Trophoblast cell (in vitro differentiated cells and primary cell): ENCODE measurements at regions not wholly inside any gene's neighbourhood (a gene's known extent, or its start where the extent isn't known, plus 50 kb on each side); places are given as distances from the start of the nearest gene placed in this dataset.

Experiments used
- DNase-seq, 2 donors: peaks; one replicate each; pipeline ENCODE4 v3.0.0-alpha.2; 2016
- H2AFZ ChIP-seq: 2 replicates; pipeline ENCODE4 v1.6.1; 2013; ENCODE audit warnings: low read length, moderate library complexity, mild to moderate bottlenecking; ENCODE audit not compliant: insufficient read depth, poor library complexity
- H2AK5ac ChIP-seq: 2 replicates; pipeline ENCODE4 v1.6.1; 2013; ENCODE audit warnings: mild to moderate bottlenecking, low read length
- H2BK120ac ChIP-seq: 2 replicates; pipeline ENCODE4 v1.6.1; 2013; ENCODE audit warnings: low read length, mild to moderate bottlenecking, moderate library complexity; ENCODE audit not compliant: insufficient read depth, poor library complexity
- H2BK12ac ChIP-seq: 2 replicates; pipeline ENCODE4 v1.6.1; 2013; ENCODE audit warnings: mild to moderate bottlenecking, low read length, moderate library complexity
- H2BK5ac ChIP-seq: 2 replicates; pipeline ENCODE4 v1.6.1; 2013; ENCODE audit warnings: low read length, low read depth, moderate library complexity, mild to moderate bottlenecking; ENCODE audit not compliant: poor library complexity
- H3K14ac ChIP-seq: 2 replicates; pipeline ENCODE4 v1.6.1; 2013; ENCODE audit warnings: mild to moderate bottlenecking, low read length
- H3K18ac ChIP-seq: 2 replicates; pipeline ENCODE4 v1.6.1; 2013; ENCODE audit warnings: mild to moderate bottlenecking, low read length
- H3K23ac ChIP-seq: 2 replicates; pipeline ENCODE4 v1.6.1; 2013; ENCODE audit warnings: low read length
- H3K27ac ChIP-seq: 2 replicates; pipeline ENCODE4 v1.5.1; 2013; ENCODE audit warnings: low read depth, mild to moderate bottlenecking, inconsistent platforms, low read length, moderate library complexity
- H3K27me3 ChIP-seq: 2 replicates; pipeline ENCODE4 v1.6.1; 2013; ENCODE audit warnings: inconsistent platforms, mild to moderate bottlenecking, low read length, moderate library complexity; ENCODE audit not compliant: insufficient read depth
- H3K36me3 ChIP-seq, 2 experiments: 1 replicate in 1 of 2; 2 replicates in 1 of 2; pipeline ENCODE4 v1.6.1; 2013; ENCODE audit warnings: low read length in 2 of 2, mild to moderate bottlenecking in 2 of 2, moderate library complexity in 1 of 2; ENCODE audit not compliant: insufficient read depth in 2 of 2, control insufficient read depth in 1 of 2
- H3K4ac ChIP-seq: 2 replicates; pipeline ENCODE4 v1.6.1; 2013; ENCODE audit warnings: low read depth, mild to moderate bottlenecking, low read length, moderate library complexity
- H3K4me1 ChIP-seq, 2 experiments: 1 replicate in 1 of 2; 2 replicates in 1 of 2; pipeline ENCODE4 v1.6.1; 2013; ENCODE audit warnings: low read length in 2 of 2, mild to moderate bottlenecking in 2 of 2, moderate library complexity in 1 of 2; ENCODE audit not compliant: insufficient read depth in 2 of 2, control insufficient read depth in 1 of 2
- H3K4me2 ChIP-seq: 2 replicates; pipeline ENCODE4 v1.6.1; 2013; ENCODE audit warnings: inconsistent platforms, mild to moderate bottlenecking, low read length, moderate library complexity
- H3K4me3 ChIP-seq: 2 replicates; pipeline ENCODE4 v1.5.1; 2013; ENCODE audit warnings: mild to moderate bottlenecking, low read depth, low read length, inconsistent platforms
- H3K79me1 ChIP-seq: one replicate; pipeline ENCODE4 v1.6.1; 2013; ENCODE audit warnings: low read length
- H3K79me2 ChIP-seq: 2 replicates; pipeline ENCODE4 v1.6.1; 2013; ENCODE audit warnings: low read length, mild to moderate bottlenecking; ENCODE audit not compliant: control insufficient read depth, insufficient read depth, poor library complexity
- H3K9ac ChIP-seq: 2 replicates; pipeline ENCODE4 v1.6.1; 2013; ENCODE audit warnings: mild to moderate bottlenecking, low read length
- H3K9me3 ChIP-seq: 2 replicates; pipeline ENCODE4 v1.6.1; 2013; ENCODE audit warnings: low read depth, mild to moderate bottlenecking, control low read depth, inconsistent platforms, low read length; ENCODE audit not compliant: insufficient read depth
- H4K12ac ChIP-seq: 2 replicates; pipeline ENCODE4 v1.6.1; 2013; ENCODE audit warnings: low read depth, mild to moderate bottlenecking, low read length, moderate library complexity
- H4K8ac ChIP-seq: 2 replicates; pipeline ENCODE4 v1.6.1; 2013; ENCODE audit warnings: low read depth, mild to moderate bottlenecking, low read length, moderate library complexity
- H4K91ac ChIP-seq: one replicate; pipeline ENCODE4 v1.6.1; 2013; ENCODE audit warnings: low read depth, mild to moderate bottlenecking, low read length, moderate library complexity
- WGBS: extraction: QIAGEN DNeasy Blood & Tissue Kit; methylation state at CpG from one replicate; pipeline ENCODE4 v1.1.7; 2013; ENCODE audit warnings: missing lambda C conversion rate; ENCODE audit not compliant: insufficient read length, insufficient coverage; ENCODE audit errors: extremely low coverage; 5-methylcytosine and 5-hydroxymethylcytosine counted together

DNA sequence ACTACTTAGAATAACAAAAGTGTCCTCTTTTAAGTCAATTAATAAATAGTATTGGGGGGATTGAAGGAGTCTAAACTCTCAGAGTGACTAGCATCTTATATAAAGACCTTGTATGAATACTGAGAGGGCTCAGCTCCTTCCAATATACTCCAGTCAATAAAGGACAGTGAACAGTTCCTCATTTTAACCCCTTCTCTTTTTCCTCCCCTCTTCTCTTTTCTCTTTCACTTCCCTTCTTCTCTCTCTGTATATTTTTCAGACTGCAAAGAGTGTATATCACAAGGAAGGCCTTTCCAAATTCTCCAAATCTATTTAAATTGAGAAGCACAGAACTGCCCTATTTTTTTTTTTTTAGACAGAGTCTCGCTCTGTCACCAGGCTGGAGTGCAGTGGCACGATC lies 99.5 kb downstream of the CD164 start:
- H3K9ac ChIP-seq, result no peak overlapping the region
- no peaks in the 10 kb centered on the region for H3K79me2 ChIP-seq
- no peaks in the 10 kb centered on the region for H3K27me3 ChIP-seq
- no peak overlapping the region for H3K18ac ChIP-seq
- H2BK12ac ChIP-seq, result no peak overlapping the region
- no peak overlapping the region for H4K12ac ChIP-seq
- H2BK120ac ChIP-seq, result no peak overlapping the region
- H4K91ac ChIP-seq, result no peak overlapping the region
- H3K9me3 ChIP-seq, result no peaks in the 10 kb centered on the region
- no peak overlapping the region for H3K4me3 ChIP-seq
- H3K79me1 ChIP-seq, result no peaks in the 10 kb centered on the region
- H2BK5ac ChIP-seq, result no peak overlapping the region
- no peak overlapping the region for H3K4me2 ChIP-seq
- DNase-seq, result no peak
- no peak overlapping the region for H3K23ac ChIP-seq
- H3K14ac ChIP-seq, result no peak overlapping the region
- H3K4me1 ChIP-seq, result no peaks in the 10 kb centered on the region
- H2AFZ ChIP-seq, result no peak overlapping the region
- no peaks in the 10 kb centered on the region for H3K36me3 ChIP-seq
- H2AK5ac ChIP-seq, result no peak overlapping the region
- WGBS, result no CpG with 5 or more reads among the region's 2 CpGs
- no peak overlapping the region for H4K8ac ChIP-seq
- no peak overlapping the region for H3K4ac ChIP-seq
- H3K27ac ChIP-seq, result no peak overlapping the region

DNA sequence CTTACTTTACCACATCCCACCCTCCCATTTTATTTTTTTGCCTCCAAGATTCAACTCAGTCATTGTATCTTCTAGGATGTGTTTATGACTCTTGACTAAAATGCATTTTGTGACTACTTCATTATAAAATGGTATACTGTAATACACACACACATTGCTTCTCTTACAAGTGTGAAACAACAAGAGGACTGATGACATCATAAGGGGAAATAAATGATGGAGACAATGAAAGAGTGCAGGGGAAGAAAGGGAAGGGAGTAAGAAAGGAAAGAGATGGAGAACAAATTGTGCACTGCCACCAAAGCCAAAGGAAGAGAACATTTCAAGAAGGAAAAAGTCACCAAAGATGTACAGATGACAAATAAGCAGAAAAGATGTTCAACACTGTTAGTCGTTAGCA lies 102.6 kb downstream of the CD164 start:
- WGBS, result no CpG with 5 or more reads among the region's 1 CpG

DNA sequence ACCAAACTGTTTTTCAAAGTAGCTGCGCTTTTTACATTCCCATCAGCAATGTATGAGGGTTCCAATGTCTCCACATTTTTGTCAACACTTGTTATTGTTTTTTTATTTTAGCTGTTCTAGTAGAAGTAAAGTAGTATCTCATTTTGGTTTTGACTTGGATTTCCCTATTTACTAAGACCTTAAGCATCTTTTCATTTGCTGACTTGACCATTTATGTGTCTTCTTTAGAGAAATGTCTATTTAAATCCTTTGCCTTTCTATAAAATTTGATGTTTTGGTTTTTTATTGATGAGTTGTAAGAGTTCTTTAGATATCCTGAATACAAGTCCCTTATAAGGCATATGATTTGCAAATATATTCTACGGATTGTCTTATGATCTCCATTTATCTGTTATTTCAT lies 110.6 kb downstream of the CD164 start:
- Histone ChIP-seq H3K4me1 (no peaks in the 10 kb centered on the region), H3K14ac (no peak overlapping the region), H2AK5ac (no peak overlapping the region), H2BK5ac (no peak overlapping the region), H3K79me1 (no peaks in the 10 kb centered on the region), H2BK12ac (no peak overlapping the region), H4K8ac (no peak overlapping the region), H4K91ac (no peak overlapping the region), H3K4ac (no peak overlapping the region), H4K12ac (no peak overlapping the region), H3K27me3 (no peaks in the 10 kb centered on the region), H3K36me3 (no peaks in the 10 kb centered on the region), H3K79me2 (no peaks in the 10 kb centered on the region), H2AFZ (no peak overlapping the region), H3K9me3 (no peaks in the 10 kb centered on the region), H3K18ac (no peak overlapping the region), H2BK120ac (no peak overlapping the region), H3K23ac (no peak overlapping the region), H3K4me2 (no peak overlapping the region), H3K9ac (no peak overlapping the region), H3K27ac (no peak overlapping the region), H3K4me3 (no peak overlapping the region)
- DNase-seq, result no peak
- WGBS, result no CpG with 5 or more reads among the region's 2 CpGs

More for the DNA sequence above, 102.6 kb downstream of the CD164 start:
- no peak overlapping the region for H2AK5ac ChIP-seq
- no peak overlapping the region for H4K91ac ChIP-seq
- H2BK5ac ChIP-seq, result no peak overlapping the region
- no peak overlapping the region for H2AFZ ChIP-seq
- no peaks in the 10 kb centered on the region for H3K79me2 ChIP-seq
- H3K9ac ChIP-seq, result no peak overlapping the region
- H3K4me3 ChIP-seq, result no peak overlapping the region
- no peaks in the 10 kb centered on the region for H3K27me3 ChIP-seq
- DNase-seq, result no peak
- no peak overlapping the region for H3K4ac ChIP-seq
- no peaks in the 10 kb centered on the region for H3K9me3 ChIP-seq
- no peak overlapping the region for H3K27ac ChIP-seq
- H3K36me3 ChIP-seq, result no peaks in the 10 kb centered on the region
- H2BK120ac ChIP-seq, result no peak overlapping the region
- no peak overlapping the region for H3K4me2 ChIP-seq
- H4K12ac ChIP-seq, result no peak overlapping the region
- H4K8ac ChIP-seq, result no peak overlapping the region
- H2BK12ac ChIP-seq, result no peak overlapping the region
- no peak overlapping the region for H3K14ac ChIP-seq
- H3K4me1 ChIP-seq, result no peaks in the 10 kb centered on the region
- no peak overlapping the region for H3K18ac ChIP-seq
- no peaks in the 10 kb centered on the region for H3K79me1 ChIP-seq
- no peak overlapping the region for H3K23ac ChIP-seq

DNA sequence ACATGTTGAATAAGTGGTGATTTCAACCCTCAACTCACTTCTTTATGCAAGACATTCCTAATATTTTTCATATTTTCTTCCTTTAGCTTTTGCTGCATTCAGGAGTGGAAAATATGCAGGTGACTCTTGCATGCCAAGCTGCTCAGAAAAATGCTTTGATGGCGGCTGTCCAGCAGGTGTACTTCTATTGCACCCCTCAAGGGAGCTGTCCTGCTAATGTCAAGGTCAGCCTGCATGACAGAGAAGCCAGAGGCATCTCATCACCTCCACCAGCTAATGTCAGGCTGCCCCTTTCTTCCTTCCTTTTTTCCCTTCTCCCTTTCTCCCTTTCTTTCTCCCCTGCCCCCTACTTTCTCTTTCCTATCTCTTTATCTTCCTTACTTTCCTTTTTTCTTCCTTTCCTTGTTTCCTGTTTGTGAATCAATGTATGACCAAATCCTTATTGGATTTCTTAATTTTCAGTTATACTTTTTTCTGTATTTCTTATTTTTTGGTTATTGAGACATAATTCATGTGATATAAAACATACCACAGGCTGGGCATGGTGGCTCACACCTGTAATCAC lies 112.2 kb downstream of the CD164 start:
- WGBS, result no CpG with 5 or more reads among the region's 1 CpG
- Histone ChIP-seq H4K12ac (no peak overlapping the region), H3K4ac (no peak overlapping the region), H4K91ac (no peak overlapping the region), H3K36me3 (no peaks in the 10 kb centered on the region), H3K4me1 (no peaks in the 10 kb centered on the region), H2BK12ac (no peak overlapping the region), H3K4me3 (no peak overlapping the region), H2AFZ (no peak overlapping the region), H2BK5ac (no peak overlapping the region), H3K9ac (no peak overlapping the region), H3K18ac (no peak overlapping the region), H3K79me1 (no peaks in the 10 kb centered on the region), H4K8ac (no peak overlapping the region), H3K23ac (no peak overlapping the region), H2AK5ac (no peak overlapping the region), H3K4me2 (no peak overlapping the region), H3K14ac (no peak overlapping the region), H3K27me3 (no peaks in the 10 kb centered on the region), H3K79me2 (no peaks in the 10 kb centered on the region), H2BK120ac (no peak overlapping the region), H3K27ac (no peak overlapping the region), H3K9me3 (no peaks in the 10 kb centered on the region)
- DNase-seq, result peak in 1 of 2 donors; percentile 19
